ENCODE measurements at regions not wholly inside any gene's neighbourhood (a gene's known extent, or its start where the extent isn't known, plus 50 kb on each side); places are given as distances from the start of the nearest gene placed in this dataset.

DNA sequence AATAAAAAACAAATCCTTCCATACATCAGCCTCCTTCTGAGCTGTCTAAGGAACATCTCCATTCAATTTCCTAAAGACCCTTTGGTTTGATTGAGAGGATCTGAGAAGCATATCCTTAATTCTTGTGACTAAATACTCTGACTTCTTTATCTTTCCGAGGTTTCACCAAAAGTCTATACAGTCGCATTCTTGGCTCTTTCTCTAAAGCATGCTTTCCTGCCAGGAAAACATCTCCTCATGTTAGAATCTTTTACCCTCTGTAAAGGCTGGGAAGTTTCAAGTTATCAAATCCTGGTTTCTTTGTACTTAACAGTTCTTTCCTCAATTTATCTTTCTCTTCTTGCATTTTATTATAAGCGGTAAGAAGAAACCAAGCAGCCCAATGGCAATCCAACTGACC is 630.4 kb downstream of the PTPRC start:
- Histone ChIP-seq H3K79me2 (ENCODE audit: insufficient read depth, low read depth) (no peaks in the 10 kb centered on the region), H3K4me2 (no peak overlapping the region), H4K20me1 (ENCODE audit: insufficient read depth) (no peaks in the 10 kb centered on the region), H3K27me3 (ENCODE audit: insufficient read depth, low read depth) (no peaks in the 10 kb centered on the region), H3K9ac (no peak overlapping the region), H3K27ac (no peak overlapping the region), H3K4me1 (ENCODE audit: low read depth, poor library complexity, severe bottlenecking) (no peaks in the 10 kb centered on the region), H3K36me3 (ENCODE audit: insufficient read depth) (no peaks in the 10 kb centered on the region), H2AFZ (ENCODE audit: low read depth) (no peak overlapping the region), H3K4me3 (IDR thresholded peaks at IDR 0.05; ENCODE audit: insufficient read depth, low read depth, low read length) (no peak overlapping the region)
- TF ChIP-seq, protein P1, sequence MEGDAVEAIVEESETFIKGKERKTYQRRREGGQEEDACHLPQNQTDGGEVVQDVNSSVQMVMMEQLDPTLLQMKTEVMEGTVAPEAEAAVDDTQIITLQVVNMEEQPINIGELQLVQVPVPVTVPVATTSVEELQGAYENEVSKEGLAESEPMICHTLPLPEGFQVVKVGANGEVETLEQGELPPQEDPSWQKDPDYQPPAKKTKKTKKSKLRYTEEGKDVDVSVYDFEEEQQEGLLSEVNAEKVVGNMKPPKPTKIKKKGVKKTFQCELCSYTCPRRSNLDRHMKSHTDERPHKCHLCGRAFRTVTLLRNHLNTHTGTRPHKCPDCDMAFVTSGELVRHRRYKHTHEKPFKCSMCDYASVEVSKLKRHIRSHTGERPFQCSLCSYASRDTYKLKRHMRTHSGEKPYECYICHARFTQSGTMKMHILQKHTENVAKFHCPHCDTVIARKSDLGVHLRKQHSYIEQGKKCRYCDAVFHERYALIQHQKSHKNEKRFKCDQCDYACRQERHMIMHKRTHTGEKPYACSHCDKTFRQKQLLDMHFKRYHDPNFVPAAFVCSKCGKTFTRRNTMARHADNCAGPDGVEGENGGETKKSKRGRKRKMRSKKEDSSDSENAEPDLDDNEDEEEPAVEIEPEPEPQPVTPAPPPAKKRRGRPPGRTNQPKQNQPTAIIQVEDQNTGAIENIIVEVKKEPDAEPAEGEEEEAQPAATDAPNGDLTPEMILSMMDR (conservative IDR thresholded peaks at IDR 0.05; ENCODE audit: low read depth, low read length) = no peak

DNA sequence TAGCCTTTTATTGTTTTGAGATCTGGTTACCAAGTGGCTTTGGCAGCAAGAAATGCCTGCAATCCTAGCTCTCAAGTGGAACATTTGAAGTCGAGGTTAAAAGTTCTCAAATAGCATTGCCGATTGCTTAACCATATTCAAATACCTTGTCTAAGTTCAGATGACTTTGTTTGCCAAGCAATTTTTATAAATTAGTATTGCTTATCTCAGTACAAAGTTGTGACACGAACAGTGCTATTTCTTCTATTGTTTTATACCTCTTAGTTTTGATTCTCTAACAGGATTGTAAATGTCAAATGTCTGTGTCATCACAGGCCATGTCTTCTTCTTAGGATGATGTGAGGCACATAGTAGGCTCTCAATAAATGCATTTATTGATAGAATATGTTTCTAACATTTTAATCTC is 633.3 kb downstream of the PTPRC start:
- no peak overlapping the region for H3K4me2 ChIP-seq
- TF ChIP-seq, protein P1 (conservative IDR thresholded peaks at IDR 0.05; ENCODE audit: low read depth, low read length) = no peak
- no peaks in the 10 kb centered on the region for H4K20me1 ChIP-seq (ENCODE audit: insufficient read depth)
- H3K27me3 ChIP-seq (ENCODE audit: insufficient read depth, low read depth) = no peaks in the 10 kb centered on the region
- no peak overlapping the region for H3K9ac ChIP-seq
- no peak overlapping the region for H3K4me3 ChIP-seq (IDR thresholded peaks at IDR 0.05; ENCODE audit: insufficient read depth, low read depth, low read length)
- H3K27ac ChIP-seq = no peak overlapping the region
- H3K36me3 ChIP-seq (ENCODE audit: insufficient read depth) = no peaks in the 10 kb centered on the region
- peaks cover 8% of the 10 kb centered on the region for H3K4me1 ChIP-seq (ENCODE audit: low read depth, poor library complexity, severe bottlenecking)
- H3K79me2 ChIP-seq (ENCODE audit: insufficient read depth, low read depth) = no peaks in the 10 kb centered on the region
- H2AFZ ChIP-seq (ENCODE audit: low read depth) = no peak overlapping the region

DNA sequence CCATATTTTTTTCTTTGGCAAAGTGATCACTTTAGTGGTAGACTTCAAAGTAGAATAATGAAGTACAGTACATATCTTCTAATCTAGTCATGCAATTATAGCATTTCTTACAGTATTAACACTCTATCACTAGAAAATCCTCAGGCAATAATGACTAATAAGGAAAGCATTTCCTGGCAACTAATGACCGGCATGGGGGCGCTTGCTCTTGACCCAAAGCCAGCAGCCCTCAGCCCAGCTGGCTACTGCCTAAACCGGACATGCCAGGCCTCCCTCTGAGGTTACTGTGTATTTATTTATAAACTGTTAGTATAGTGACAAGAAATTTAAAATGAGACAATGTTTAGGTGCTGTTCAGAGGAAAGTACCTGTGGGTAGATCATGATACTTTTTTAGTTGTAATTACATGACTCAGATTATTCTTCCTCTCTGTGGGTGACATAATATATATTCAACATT is 633.8 kb downstream of the PTPRC start:
- no peak overlapping the region for H3K27ac ChIP-seq
- H3K4me1 ChIP-seq (ENCODE audit: low read depth, poor library complexity, severe bottlenecking) = peaks cover 8% of the 10 kb centered on the region
- H2AFZ ChIP-seq (ENCODE audit: low read depth) = no peak overlapping the region
- TF ChIP-seq, protein P1 (conservative IDR thresholded peaks at IDR 0.05; ENCODE audit: low read depth, low read length) = no peak
- H4K20me1 ChIP-seq (ENCODE audit: insufficient read depth) = no peaks in the 10 kb centered on the region
- no peak overlapping the region for H3K4me2 ChIP-seq
- H3K4me3 ChIP-seq (IDR thresholded peaks at IDR 0.05; ENCODE audit: insufficient read depth, low read depth, low read length) = no peak overlapping the region
- H3K79me2 ChIP-seq (ENCODE audit: insufficient read depth, low read depth) = no peaks in the 10 kb centered on the region
- no peaks in the 10 kb centered on the region for H3K36me3 ChIP-seq (ENCODE audit: insufficient read depth)
- no peak overlapping the region for H3K9ac ChIP-seq
- no peaks in the 10 kb centered on the region for H3K27me3 ChIP-seq (ENCODE audit: insufficient read depth, low read depth)

DNA sequence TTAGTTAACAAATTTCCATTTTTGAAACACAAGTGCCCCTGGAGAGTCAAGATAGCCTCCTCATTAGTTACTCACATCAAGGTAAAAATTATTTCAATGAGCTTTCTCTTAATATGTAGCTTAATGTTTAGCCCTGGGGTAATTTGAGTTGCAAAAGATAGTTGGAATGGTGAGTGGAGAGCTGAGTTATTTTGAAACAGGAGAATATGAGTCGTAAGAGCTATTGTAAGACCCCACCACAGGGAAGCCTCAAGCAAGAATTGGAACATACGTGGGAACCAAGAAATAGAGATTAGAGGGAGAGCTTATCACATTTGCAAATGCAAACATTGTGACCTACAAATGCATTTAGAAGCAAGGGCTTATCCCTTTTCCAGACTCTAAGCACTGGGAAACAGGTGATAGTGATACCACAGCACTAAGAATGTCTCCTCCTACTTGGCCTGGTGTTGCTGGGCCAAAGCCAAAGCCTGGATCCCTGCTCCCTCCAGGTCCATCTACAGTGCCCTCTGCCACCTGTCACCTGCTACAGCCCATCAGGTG is 635.1 kb downstream of the PTPRC start:
- TF ChIP-seq, protein P1 (conservative IDR thresholded peaks at IDR 0.05; ENCODE audit: low read depth, low read length) = no peak
- H2AFZ ChIP-seq (ENCODE audit: low read depth) = no peak overlapping the region
- H3K27me3 ChIP-seq (ENCODE audit: insufficient read depth, low read depth) = no peaks in the 10 kb centered on the region
- H3K27ac ChIP-seq = no peak overlapping the region
- no peaks in the 10 kb centered on the region for H3K79me2 ChIP-seq (ENCODE audit: insufficient read depth, low read depth)
- H3K36me3 ChIP-seq (ENCODE audit: insufficient read depth) = no peaks in the 10 kb centered on the region
- no peak overlapping the region for H3K4me3 ChIP-seq (IDR thresholded peaks at IDR 0.05; ENCODE audit: insufficient read depth, low read depth, low read length)
- H3K4me2 ChIP-seq = no peak overlapping the region
- H4K20me1 ChIP-seq (ENCODE audit: insufficient read depth) = no peaks in the 10 kb centered on the region
- peaks cover 8% of the 10 kb centered on the region for H3K4me1 ChIP-seq (ENCODE audit: low read depth, poor library complexity, severe bottlenecking)
- no peak overlapping the region for H3K9ac ChIP-seq
